A549 (cell line): ENCODE measurements at regions not wholly inside any gene's neighbourhood (a gene's known extent, or its start where the extent isn't known, plus 50 kb on each side); places are given as distances from the start of the nearest gene placed in this dataset.

ENCODE experiments used
- ATAC-seq, 2 experiments: fragments of 200-7000 bp in 1 of 2; fragments of >200 bp in 1 of 2; cut with Nextera tagmentation in 1 of 2; cut with Tn5 transposase in 1 of 2; 3 replicates each; pipeline versions ENCODE4 v1.8.0 to v1.9.1; 2018 to 2020; ENCODE audit warnings: mild to moderate bottlenecking in 1 of 2, moderate library complexity in 1 of 2
- CTCF ChIA-PET: fragments of 300-600 bp; sonication (Branson Sonifier 250); formaldehyde crosslinking; extraction: SDS; loops from one replicate; lab custom pipeline; 2021; ENCODE audit warnings: antibody characterized with exemption, inconsistent platforms; lab: Yijun Ruan, JAX
- POLR2A ChIA-PET: fragments of 350-600 bp; formaldehyde crosslinking; extraction: SDS; loops from one replicate; lab custom pipeline; 2021; ENCODE audit warnings: antibody characterized with exemption, inconsistent platforms; lab: Yijun Ruan, JAX
- DNase-seq, 2 experiments: peaks; one replicate each; pipeline versions ENCODE4 v3.0.0 to v3.0.0-alpha.2; 2011 to 2016; ENCODE audit warnings: low read depth in 1 of 2, low spot score in 1 of 2
- FAIRE-seq: peaks from 2 replicates; lab custom pipeline; 2011; peaks lifted over from hg19 to GRCh38; lab: Jason Lieb, UNC
- H3K27ac ChIP-seq, 2 experiments: fragments of >200 bp; sonication (Bioruptor Twin); formaldehyde crosslinking; 3 replicates each; pipeline ENCODE4 v1.5.1; 2016 to 2017
- H3K4me1 ChIP-seq: fragments of >200 bp; sonication (Bioruptor Twin); formaldehyde crosslinking; 3 replicates; pipeline ENCODE4 v1.6.1; 2016
- H3K4me2 ChIP-seq: fragments of >200 bp; sonication (Bioruptor Twin); formaldehyde crosslinking; 3 replicates; pipeline ENCODE4 v1.6.1; 2016
- H3K4me3 ChIP-seq: fragments of >200 bp; sonication (Bioruptor Twin); formaldehyde crosslinking; 3 replicates; pipeline ENCODE4 v1.5.1; 2016
- H3K9me3 ChIP-seq: fragments of >200 bp; sonication (Bioruptor Twin); formaldehyde crosslinking; 3 replicates; pipeline ENCODE4 v1.6.1; 2016
- CHD4 ChIP-seq: fragments of 200-600 bp; sonication (generic); IDR thresholded peaks from 2 replicates; pipeline ENCODE4 v1.6.1; 2016; ENCODE audit warnings: antibody characterized with exemption, mild to moderate bottlenecking, borderline replicate concordance
- E2F6 ChIP-seq: IDR thresholded peaks from 2 replicates; pipeline ENCODE4 v1.6.1; 2012; ENCODE audit warnings: low read depth, borderline replicate concordance
- EHF ChIP-seq: fragments of 250-450 bp; sonication (Bioruptor Pico); IDR thresholded peaks from 2 replicates; pipeline ENCODE4 v1.5.0; 2020; ENCODE audit warnings: mild to moderate bottlenecking
- EHMT2 ChIP-seq: fragments of 200-600 bp; sonication (generic); IDR thresholded peaks from 2 replicates; pipeline ENCODE4 v1.6.1; 2016; ENCODE audit warnings: antibody characterized with exemption, low read depth, mild to moderate bottlenecking, moderate library complexity
- FOSL2 ChIP-seq, 2 experiments: fragments of 450-650 bp in 1 of 2; fragments of >200 bp in 1 of 2; sonication (Bioruptor Twin) in 1 of 2; formaldehyde crosslinking; IDR thresholded peaks; 2 replicates each; pipeline versions ENCODE4 v1.5.0 to v1.6.1; 2016 to 2020; ENCODE audit warnings: mild to moderate bottlenecking in 1 of 2, moderate library complexity in 1 of 2
- HEYL ChIP-seq: fragments of 250-450 bp; sonication (Bioruptor Pico); IDR thresholded peaks from 2 replicates; pipeline ENCODE4 v1.8.0; 2021; ENCODE audit warnings: mild to moderate bottlenecking, moderate library complexity
- HMGXB4 ChIP-seq: fragments of 250-450 bp; sonication (Bioruptor Pico); IDR thresholded peaks from 2 replicates; pipeline ENCODE4 v1.5.0; 2021; ENCODE audit warnings: mild to moderate bottlenecking, moderate library complexity, borderline replicate concordance
- HOXB13 ChIP-seq: fragments of 250-450 bp; sonication (Bioruptor Pico); IDR thresholded peaks from 2 replicates; pipeline ENCODE4 v1.5.0; 2020; ENCODE audit warnings: low read depth, mild to moderate bottlenecking, moderate library complexity
- HOXB5 ChIP-seq: fragments of 250-450 bp; sonication (Bioruptor Pico); IDR thresholded peaks from 2 replicates; pipeline ENCODE4 v1.5.0; 2020; ENCODE audit warnings: mild to moderate bottlenecking, moderate library complexity
- JUNB ChIP-seq: fragments of >200 bp; sonication (Bioruptor Twin); formaldehyde crosslinking; IDR thresholded peaks from 2 replicates; pipeline ENCODE4 v1.6.1; 2016
- MAZ ChIP-seq: fragments of 150-350 bp; IDR thresholded peaks from 2 replicates; pipeline ENCODE4 v1.6.1; 2014; ENCODE audit warnings: antibody characterized with exemption, low read depth, low read length, borderline replicate concordance
- MYC ChIP-seq: IDR thresholded peaks from 2 replicates; pipeline ENCODE4 v1.6.1; 2012; ENCODE audit warnings: mild to moderate bottlenecking, inconsistent platforms, low read length, improper control_type of control experiment, borderline replicate concordance
- NPAS2 ChIP-seq: fragments of 250-450 bp; sonication (Bioruptor Pico); IDR thresholded peaks from 2 replicates; pipeline ENCODE4 v1.8.0; 2022; ENCODE audit warnings: mild to moderate bottlenecking, moderate library complexity, borderline replicate concordance
- POLR2A ChIP-seq: IDR thresholded peaks from 2 replicates; pipeline ENCODE4 v1.6.1; 2012; ENCODE audit warnings: mild to moderate bottlenecking, low read length
- RCOR1 ChIP-seq: fragments of 150-350 bp; IDR thresholded peaks from 2 replicates; pipeline ENCODE4 v1.6.1; 2014; ENCODE audit warnings: antibody characterized with exemption, low read length, low read depth
- SREBF2 ChIP-seq: fragments of 450-650 bp; IDR thresholded peaks from 2 replicates; pipeline ENCODE4 v1.6.1; 2014; ENCODE audit warnings: mild to moderate bottlenecking, moderate library complexity
- TFCP2L1 ChIP-seq: fragments of 250-450 bp; sonication (Bioruptor Pico); IDR thresholded peaks from 2 replicates; pipeline ENCODE4 v1.5.0; 2021; ENCODE audit warnings: mild to moderate bottlenecking
- ZC3H11A ChIP-seq: fragments of 450-650 bp; IDR thresholded peaks from 2 replicates; pipeline ENCODE4 v1.6.1; 2014; ENCODE audit warnings: antibody characterized with exemption, mild to moderate bottlenecking
- WGBS: methylation state at CpG from one replicate; pipeline ENCODE4 v1.1.6; 2017; ENCODE audit errors: missing lambda C conversion rate; 5-methylcytosine and 5-hydroxymethylcytosine counted together
- TF ChIP-seq, protein P1 (sequence below): IDR thresholded peaks from 2 replicates; pipeline ENCODE4 v1.6.1; 2012
- TF ChIP-seq, protein P2 (sequence below): fragments of >200 bp; sonication (Bioruptor Twin); formaldehyde crosslinking; IDR thresholded peaks from 3 replicates; pipeline ENCODE4 v1.5.1; 2016

- TF ChIP-seq, protein P1, sequence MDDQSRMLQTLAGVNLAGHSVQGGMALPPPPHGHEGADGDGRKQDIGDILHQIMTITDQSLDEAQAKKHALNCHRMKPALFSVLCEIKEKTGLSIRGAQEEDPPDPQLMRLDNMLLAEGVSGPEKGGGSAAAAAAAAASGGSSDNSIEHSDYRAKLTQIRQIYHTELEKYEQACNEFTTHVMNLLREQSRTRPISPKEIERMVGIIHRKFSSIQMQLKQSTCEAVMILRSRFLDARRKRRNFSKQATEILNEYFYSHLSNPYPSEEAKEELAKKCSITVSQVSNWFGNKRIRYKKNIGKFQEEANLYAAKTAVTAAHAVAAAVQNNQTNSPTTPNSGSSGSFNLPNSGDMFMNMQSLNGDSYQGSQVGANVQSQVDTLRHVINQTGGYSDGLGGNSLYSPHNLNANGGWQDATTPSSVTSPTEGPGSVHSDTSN, result no peak
- no peak for TF ChIP-seq EHF (CRISPR knock-in tag)
- no peak for TF ChIP-seq NPAS2 (CRISPR knock-in tag)
- no peak for TF ChIP-seq RCOR1
These were observed 201.2 kb downstream of the OPA1 start (continued) for GRCh38 chr3:193794002-193794881.

GRCh38 chr3:193795062-193795690 lies 202.2 kb downstream of the OPA1 start:
- 76% methylated on average over 12 of the region's 12 CpGs for WGBS
- no peak for FAIRE-seq
- POLR2A ChIA-PET, result no interaction called here
- DNase-seq, result no peak
- Histone ChIP-seq H3K4me2 (no peak overlapping the region), H3K27ac (no peak overlapping the region), H3K4me1 (no peaks in the 10 kb centered on the region), H3K4me3 (no peak overlapping the region), H3K9me3 (no peaks in the 10 kb centered on the region)
- TF ChIP-seq POLR2A, result no peak
- TF ChIP-seq, protein P2, sequence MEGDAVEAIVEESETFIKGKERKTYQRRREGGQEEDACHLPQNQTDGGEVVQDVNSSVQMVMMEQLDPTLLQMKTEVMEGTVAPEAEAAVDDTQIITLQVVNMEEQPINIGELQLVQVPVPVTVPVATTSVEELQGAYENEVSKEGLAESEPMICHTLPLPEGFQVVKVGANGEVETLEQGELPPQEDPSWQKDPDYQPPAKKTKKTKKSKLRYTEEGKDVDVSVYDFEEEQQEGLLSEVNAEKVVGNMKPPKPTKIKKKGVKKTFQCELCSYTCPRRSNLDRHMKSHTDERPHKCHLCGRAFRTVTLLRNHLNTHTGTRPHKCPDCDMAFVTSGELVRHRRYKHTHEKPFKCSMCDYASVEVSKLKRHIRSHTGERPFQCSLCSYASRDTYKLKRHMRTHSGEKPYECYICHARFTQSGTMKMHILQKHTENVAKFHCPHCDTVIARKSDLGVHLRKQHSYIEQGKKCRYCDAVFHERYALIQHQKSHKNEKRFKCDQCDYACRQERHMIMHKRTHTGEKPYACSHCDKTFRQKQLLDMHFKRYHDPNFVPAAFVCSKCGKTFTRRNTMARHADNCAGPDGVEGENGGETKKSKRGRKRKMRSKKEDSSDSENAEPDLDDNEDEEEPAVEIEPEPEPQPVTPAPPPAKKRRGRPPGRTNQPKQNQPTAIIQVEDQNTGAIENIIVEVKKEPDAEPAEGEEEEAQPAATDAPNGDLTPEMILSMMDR, result no peak
- TF ChIP-seq HMGXB4, result no peak
- TF ChIP-seq JUNB, result no peak
- no peak for TF ChIP-seq SREBF2
- no peak for TF ChIP-seq HOXB13 (CRISPR knock-in tag)
- no peak for TF ChIP-seq E2F6
- TF ChIP-seq TFCP2L1 (CRISPR knock-in tag), result no peak
- no peak for TF ChIP-seq MAZ
- no peak for TF ChIP-seq CHD4
- ATAC-seq, result no peak
- CTCF ChIA-PET, result interaction anchor here (1.5 kb wide), 1 partner anchor 520 kb away, joined by 6 read pairs; no protein-coding TSS in a partner anchor

- POLR2A ChIA-PET, result no interaction called here
- FAIRE-seq (no peak), DNase-seq (no peak), ATAC-seq (no peak)
- H3K9me3 ChIP-seq, result no peaks in the 10 kb centered on the region
- 86% methylated on average over 10 of the region's 10 CpGs for WGBS
- no peak overlapping the region for H3K4me2 ChIP-seq
- H3K4me1 ChIP-seq, result no peaks in the 10 kb centered on the region
- H3K4me3 ChIP-seq, result no peak overlapping the region
- TF ChIP-seq HOXB5, result no peak
- no peak for TF ChIP-seq MAZ
- TF ChIP-seq ZC3H11A, result no peak
- no peak for TF ChIP-seq JUNB
- no peak for TF ChIP-seq FOSL2 (IDR thresholded peaks at IDR 0.05)
- no peak for TF ChIP-seq FOSL2 (CRISPR knock-in tag; IDR thresholded peaks at IDR 0.05)
- TF ChIP-seq CHD4, result no peak
- no peak for TF ChIP-seq TFCP2L1 (CRISPR knock-in tag)
- no peak for TF ChIP-seq EHMT2
- TF ChIP-seq MYC, result no peak
- TF ChIP-seq POLR2A, result no peak
- no peak for TF ChIP-seq HEYL
- CTCF ChIA-PET, result interaction anchor here (1.0 to 1.2 kb wide), 2 partner anchors 10 to 131 kb away, joined by 3 read pairs; no protein-coding TSS in a partner anchor
- H3K27ac ChIP-seq, result no peak overlapping the region
These were observed 203.1 kb downstream of the OPA1 start for GRCh38 chr3:193796089-193796488.
